ENCODE measurements at regions not wholly inside any gene's neighbourhood (a gene's known extent, or its start where the extent isn't known, plus 50 kb on each side); places are given as distances from the start of the nearest gene placed in this dataset.
A peak's percentile ranks its signal among the peaks of the same experiment; 100 is the strongest.

DNA sequence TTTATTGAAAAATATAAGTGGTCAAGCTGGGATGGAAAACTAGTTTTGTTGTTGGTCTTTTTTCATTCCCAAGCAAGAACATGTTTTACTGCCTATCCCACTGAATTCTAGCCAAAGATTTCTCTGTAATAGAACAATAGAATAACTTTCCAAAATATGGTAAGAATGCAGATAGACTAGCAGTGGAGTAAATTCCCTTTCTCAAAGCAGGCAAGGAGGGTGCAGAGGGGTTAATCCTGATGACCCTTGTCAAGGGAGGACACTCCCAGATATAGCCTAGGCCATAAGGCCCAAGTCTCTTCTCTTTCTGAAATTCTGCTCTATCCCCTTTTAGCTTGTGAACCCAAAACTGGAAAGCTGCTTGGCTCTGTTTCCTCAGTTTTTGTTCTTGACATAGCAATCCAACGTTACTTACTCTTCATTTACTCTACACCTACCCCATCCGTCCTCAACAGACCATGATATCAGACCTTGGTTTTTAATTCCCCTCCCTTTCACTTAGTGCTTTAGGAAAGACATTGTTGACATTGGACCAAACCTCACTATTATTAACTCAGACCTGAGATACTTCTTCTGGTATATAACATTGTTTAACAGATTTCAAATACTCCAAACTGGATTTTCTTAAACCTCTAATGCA lies 453.6 kb upstream of the THBS1 start:
- Histone ChIP-seq H3K27ac (peak overlapping the region in 4 of 8 donors; percentile 2 to 34 (median 23)), H3K36me3 (no peaks in the 10 kb centered on the region), H3K9me3 (no peaks in the 10 kb centered on the region), H3K4me3 (no peak overlapping the region), H3K27me3 (replicated peaks in 1 of 7) (no peaks in the 10 kb centered on the region), H3K4me1 (peaks cover 0 to 14% (median 2%) of the 10 kb centered on the region in 6 donors)
- TF ChIP-seq POLR2AphosphoS5 (IDR thresholded peaks at IDR 0.05) (no peak), POLR2A (IDR thresholded peaks at IDR 0.05) (no peak)
- TF ChIP-seq, protein P1, sequence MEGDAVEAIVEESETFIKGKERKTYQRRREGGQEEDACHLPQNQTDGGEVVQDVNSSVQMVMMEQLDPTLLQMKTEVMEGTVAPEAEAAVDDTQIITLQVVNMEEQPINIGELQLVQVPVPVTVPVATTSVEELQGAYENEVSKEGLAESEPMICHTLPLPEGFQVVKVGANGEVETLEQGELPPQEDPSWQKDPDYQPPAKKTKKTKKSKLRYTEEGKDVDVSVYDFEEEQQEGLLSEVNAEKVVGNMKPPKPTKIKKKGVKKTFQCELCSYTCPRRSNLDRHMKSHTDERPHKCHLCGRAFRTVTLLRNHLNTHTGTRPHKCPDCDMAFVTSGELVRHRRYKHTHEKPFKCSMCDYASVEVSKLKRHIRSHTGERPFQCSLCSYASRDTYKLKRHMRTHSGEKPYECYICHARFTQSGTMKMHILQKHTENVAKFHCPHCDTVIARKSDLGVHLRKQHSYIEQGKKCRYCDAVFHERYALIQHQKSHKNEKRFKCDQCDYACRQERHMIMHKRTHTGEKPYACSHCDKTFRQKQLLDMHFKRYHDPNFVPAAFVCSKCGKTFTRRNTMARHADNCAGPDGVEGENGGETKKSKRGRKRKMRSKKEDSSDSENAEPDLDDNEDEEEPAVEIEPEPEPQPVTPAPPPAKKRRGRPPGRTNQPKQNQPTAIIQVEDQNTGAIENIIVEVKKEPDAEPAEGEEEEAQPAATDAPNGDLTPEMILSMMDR (IDR thresholded peaks at IDR 0.05 in 8 of 11, conservative IDR thresholded peaks at IDR 0.05 in 3 of 11), result no peak
- WGBS, 5 donors, result 39 to 77% (median 55%) methylated on average over 2 of the region's 2 CpGs
- intact Hi-C loops (cut with DNase I; ENCODE audit: low total_unique reads), result loop anchor here (10.0 kb wide), 1 partner anchor 458 kb away; the partner anchor contains the start of gene THBS1
- no peak for DNase-seq

DNA sequence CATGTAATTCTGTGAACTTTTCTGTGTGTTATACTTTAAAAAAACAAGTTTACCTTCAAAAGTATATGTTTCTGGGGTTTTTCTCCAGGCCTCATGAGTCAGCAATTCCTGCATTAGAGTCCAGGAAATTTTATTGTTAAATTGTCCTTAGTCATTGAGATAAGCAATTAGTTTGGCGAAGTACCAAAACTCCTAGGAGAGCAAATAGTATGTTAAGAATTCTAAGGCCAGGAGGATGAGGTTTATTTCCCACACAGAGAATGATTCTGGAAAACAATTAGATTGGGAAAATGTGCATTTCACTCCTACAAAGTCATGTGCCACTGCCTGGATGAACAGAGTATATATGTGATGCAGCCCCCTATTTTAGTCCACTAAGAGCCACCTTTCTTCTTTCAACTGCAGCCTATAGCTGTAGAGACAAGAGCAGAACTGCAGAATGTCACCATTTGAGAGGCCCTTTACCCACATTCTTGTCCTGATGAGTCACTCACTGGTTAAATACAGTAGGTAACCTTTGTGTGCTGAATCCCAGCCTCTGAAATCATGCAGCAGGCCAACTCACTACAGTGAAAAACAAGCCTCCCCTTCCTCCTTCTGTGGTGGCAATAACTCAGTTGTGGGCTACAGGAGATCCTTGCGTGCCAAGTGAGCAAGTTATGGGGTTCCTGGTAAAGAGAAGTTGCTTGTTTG lies 452.8 kb upstream of the THBS1 start:
- peaks cover 0 to 14% (median 2%) of the 10 kb centered on the region in 6 donors for H3K4me1 ChIP-seq
- no peaks in the 10 kb centered on the region for H3K36me3 ChIP-seq
- intact Hi-C loops (cut with DNase I; ENCODE audit: low total_unique reads), result loop anchor here (10.0 kb wide), 1 partner anchor 457 kb away; the partner anchor contains the start of gene THBS1
- 50 to 76% (median 59%) methylated on average over 2 of the region's 2 CpGs for WGBS, 5 donors
- TF ChIP-seq POLR2AphosphoS5 (IDR thresholded peaks at IDR 0.05) (no peak), POLR2A (IDR thresholded peaks at IDR 0.05) (no peak)
- TF ChIP-seq, protein P1 (IDR thresholded peaks at IDR 0.05 in 8 of 11, conservative IDR thresholded peaks at IDR 0.05 in 3 of 11), result no peak
- no peak overlapping the region for H3K4me3 ChIP-seq
- H3K27me3 ChIP-seq (replicated peaks in 1 of 7), result no peaks in the 10 kb centered on the region
- H3K27ac ChIP-seq, result peak overlapping the region in 5 of 8 donors; percentile 23 to 35 (median 28)
- DNase-seq, result no peak
- no peaks in the 10 kb centered on the region for H3K9me3 ChIP-seq

DNA sequence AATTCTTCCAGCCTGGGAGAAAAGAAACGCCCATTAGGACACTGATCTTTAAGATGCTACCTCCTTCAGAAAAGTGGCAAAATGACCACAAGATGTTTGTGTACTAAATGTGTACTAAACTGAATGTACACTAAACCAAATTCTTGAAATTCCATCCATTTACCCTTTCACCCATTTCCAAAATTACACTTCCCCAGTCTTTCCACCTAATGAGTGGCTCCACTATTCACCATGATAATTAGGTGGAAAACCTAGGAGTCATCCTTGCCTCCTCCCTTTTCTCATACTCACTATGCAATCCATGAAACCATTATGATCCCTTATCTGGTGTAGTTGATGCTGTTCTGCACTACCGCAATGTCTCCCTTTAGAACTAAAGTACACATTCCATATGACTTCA lies 452.1 kb upstream of the THBS1 start:
- intact Hi-C loops (cut with DNase I; ENCODE audit: low total_unique reads), result loop anchor here (10.0 kb wide), 1 partner anchor 456 kb away; the partner anchor contains the start of gene THBS1

More for the DNA sequence above, 452.1 kb upstream of the THBS1 start:
- no peak for DNase-seq
- Histone ChIP-seq H3K9me3 (no peaks in the 10 kb centered on the region), H3K27ac (peak overlapping the region in 1 of 8 donors; percentile 34), H3K27me3 (replicated peaks in 1 of 7) (no peaks in the 10 kb centered on the region), H3K36me3 (no peaks in the 10 kb centered on the region), H3K4me1 (peaks cover 0 to 14% (median 2%) of the 10 kb centered on the region in 6 donors), H3K4me3 (no peak overlapping the region)
- TF ChIP-seq, protein P1 (IDR thresholded peaks at IDR 0.05 in 8 of 11, conservative IDR thresholded peaks at IDR 0.05 in 3 of 11), result no peak
- no peak for TF ChIP-seq POLR2AphosphoS5 (IDR thresholded peaks at IDR 0.05)
- no peak for TF ChIP-seq POLR2A (IDR thresholded peaks at IDR 0.05)
- WGBS, 5 donors, result 84 to 96% (median 93%) methylated on average over 2 of the region's 2 CpGs

Data from spleen (tissue), 11 donors.